Thoracic aorta (tissue), 2 donors: ENCODE measurements at regions not wholly inside any gene's neighbourhood (a gene's known extent, or its start where the extent isn't known, plus 50 kb on each side); places are given as distances from the start of the nearest gene placed in this dataset.

Experiments used
- ATAC-seq: fragments of 150-250 bp; one replicate; pipeline ENCODE4 v1.8.0; 2017; ENCODE audit warnings: low read depth; ENCODE audit not compliant: insufficient number of reproducible peaks, low FRiP score
- DNase-seq: peaks from one replicate; pipeline ENCODE4 v3.0.0-alpha.2; 2020; ENCODE audit warnings: low spot score
- H3K27ac ChIP-seq, 2 donors: fragments of 200-600 bp; sonication (generic); 1 replicate in 1 of 2; 2 replicates in 1 of 2; pipeline ENCODE4 v1.5.1; 2016; ENCODE audit warnings: mild to moderate bottlenecking in 2 of 2, moderate library complexity in 2 of 2
- H3K27me3 ChIP-seq: fragments of 200-600 bp; sonication (generic); replicated peaks from 2 replicates; pipeline ENCODE4 v1.6.0; 2016; ENCODE audit warnings: mild to moderate bottlenecking; ENCODE audit not compliant: insufficient read depth
- H3K36me3 ChIP-seq: fragments of 200-600 bp; sonication (generic); one replicate; pipeline ENCODE4 v1.5.1; 2016
- H3K4me1 ChIP-seq, 2 donors: fragments of 200-600 bp; sonication (generic); 1 replicate in 1 of 2; 2 replicates in 1 of 2; pipeline versions ENCODE4 v1.5.1 to v1.6.0; 2016; ENCODE audit warnings: low read depth in 2 of 2, mild to moderate bottlenecking in 1 of 2; ENCODE audit not compliant: control insufficient read depth in 1 of 2
- H3K4me3 ChIP-seq: fragments of 200-600 bp; sonication (generic); 2 replicates; pipeline ENCODE4 v1.5.1; 2016; ENCODE audit warnings: mild to moderate bottlenecking
- H3K9me3 ChIP-seq: fragments of 200-600 bp; sonication (generic); 2 replicates; pipeline ENCODE4 v1.5.1; 2016
- TF ChIP-seq, protein P1 (sequence below): fragments of 200-600 bp; sonication (generic); IDR thresholded peaks from one replicate; pipeline ENCODE4 v1.5.1; 2019; ENCODE audit warnings: antibody characterized with exemption

- no peaks in the 10 kb centered on the region for H3K36me3 ChIP-seq
- TF ChIP-seq, protein P1, sequence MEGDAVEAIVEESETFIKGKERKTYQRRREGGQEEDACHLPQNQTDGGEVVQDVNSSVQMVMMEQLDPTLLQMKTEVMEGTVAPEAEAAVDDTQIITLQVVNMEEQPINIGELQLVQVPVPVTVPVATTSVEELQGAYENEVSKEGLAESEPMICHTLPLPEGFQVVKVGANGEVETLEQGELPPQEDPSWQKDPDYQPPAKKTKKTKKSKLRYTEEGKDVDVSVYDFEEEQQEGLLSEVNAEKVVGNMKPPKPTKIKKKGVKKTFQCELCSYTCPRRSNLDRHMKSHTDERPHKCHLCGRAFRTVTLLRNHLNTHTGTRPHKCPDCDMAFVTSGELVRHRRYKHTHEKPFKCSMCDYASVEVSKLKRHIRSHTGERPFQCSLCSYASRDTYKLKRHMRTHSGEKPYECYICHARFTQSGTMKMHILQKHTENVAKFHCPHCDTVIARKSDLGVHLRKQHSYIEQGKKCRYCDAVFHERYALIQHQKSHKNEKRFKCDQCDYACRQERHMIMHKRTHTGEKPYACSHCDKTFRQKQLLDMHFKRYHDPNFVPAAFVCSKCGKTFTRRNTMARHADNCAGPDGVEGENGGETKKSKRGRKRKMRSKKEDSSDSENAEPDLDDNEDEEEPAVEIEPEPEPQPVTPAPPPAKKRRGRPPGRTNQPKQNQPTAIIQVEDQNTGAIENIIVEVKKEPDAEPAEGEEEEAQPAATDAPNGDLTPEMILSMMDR = no peak
- no peaks in the 10 kb centered on the region for H3K4me1 ChIP-seq
- no peak overlapping the region for H3K4me3 ChIP-seq
- H3K27me3 ChIP-seq = no peaks in the 10 kb centered on the region
- DNase-seq (no peak), ATAC-seq (no peak)
- no peaks in the 10 kb centered on the region for H3K9me3 ChIP-seq
- H3K27ac ChIP-seq = no peak overlapping the region
These were observed 796.2 kb upstream of the EPHA7 start for GRCh38 chr6:94215552-94215951.

- Histone ChIP-seq H3K27me3 (no peaks in the 10 kb centered on the region), H3K36me3 (no peaks in the 10 kb centered on the region), H3K27ac (no peak overlapping the region), H3K9me3 (no peaks in the 10 kb centered on the region), H3K4me3 (no peak overlapping the region), H3K4me1 (no peaks in the 10 kb centered on the region)
- TF ChIP-seq, protein P1 = no peak
- DNase-seq = no peak
- no peak for ATAC-seq
These were observed 793.9 kb upstream of the EPHA7 start for GRCh38 chr6:94213226-94213625.

DNA sequence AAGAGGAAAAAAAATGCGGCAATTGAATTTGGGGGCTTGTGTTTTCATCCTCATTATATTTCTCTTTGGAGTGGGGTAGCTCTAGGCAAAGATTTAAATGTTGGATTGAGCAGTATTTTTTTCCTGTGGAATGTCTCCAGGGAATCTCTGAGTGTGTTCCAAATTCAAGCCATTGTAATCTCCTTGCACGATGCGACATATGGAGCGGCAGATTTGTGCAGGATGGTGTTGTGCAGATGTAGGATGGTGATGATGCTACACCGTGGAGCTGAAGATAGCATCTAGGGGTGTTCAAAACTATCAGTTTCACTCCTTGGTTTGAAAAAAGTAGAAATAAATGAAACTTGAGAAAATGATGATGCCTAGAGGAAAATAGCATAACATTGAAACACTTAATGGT, 777.5 kb upstream of the EPHA7 start:
- no peaks in the 10 kb centered on the region for H3K9me3 ChIP-seq
- ATAC-seq (no peak), DNase-seq (no peak)
- H3K4me1 ChIP-seq = no peaks in the 10 kb centered on the region
- no peaks in the 10 kb centered on the region for H3K27me3 ChIP-seq
- no peak overlapping the region for H3K27ac ChIP-seq
- no peaks in the 10 kb centered on the region for H3K36me3 ChIP-seq
- TF ChIP-seq, protein P1 = no peak
- H3K4me3 ChIP-seq = no peak overlapping the region

- Histone ChIP-seq H3K36me3 (no peaks in the 10 kb centered on the region), H3K9me3 (no peaks in the 10 kb centered on the region), H3K27ac (no peak overlapping the region), H3K4me3 (no peak overlapping the region), H3K27me3 (no peaks in the 10 kb centered on the region), H3K4me1 (no peaks in the 10 kb centered on the region)
- no peak for ATAC-seq
- TF ChIP-seq, protein P1 = no peak
- DNase-seq = no peak
These were observed 770.7 kb upstream of the EPHA7 start for GRCh38 chr6:94190030-94190429.

DNA sequence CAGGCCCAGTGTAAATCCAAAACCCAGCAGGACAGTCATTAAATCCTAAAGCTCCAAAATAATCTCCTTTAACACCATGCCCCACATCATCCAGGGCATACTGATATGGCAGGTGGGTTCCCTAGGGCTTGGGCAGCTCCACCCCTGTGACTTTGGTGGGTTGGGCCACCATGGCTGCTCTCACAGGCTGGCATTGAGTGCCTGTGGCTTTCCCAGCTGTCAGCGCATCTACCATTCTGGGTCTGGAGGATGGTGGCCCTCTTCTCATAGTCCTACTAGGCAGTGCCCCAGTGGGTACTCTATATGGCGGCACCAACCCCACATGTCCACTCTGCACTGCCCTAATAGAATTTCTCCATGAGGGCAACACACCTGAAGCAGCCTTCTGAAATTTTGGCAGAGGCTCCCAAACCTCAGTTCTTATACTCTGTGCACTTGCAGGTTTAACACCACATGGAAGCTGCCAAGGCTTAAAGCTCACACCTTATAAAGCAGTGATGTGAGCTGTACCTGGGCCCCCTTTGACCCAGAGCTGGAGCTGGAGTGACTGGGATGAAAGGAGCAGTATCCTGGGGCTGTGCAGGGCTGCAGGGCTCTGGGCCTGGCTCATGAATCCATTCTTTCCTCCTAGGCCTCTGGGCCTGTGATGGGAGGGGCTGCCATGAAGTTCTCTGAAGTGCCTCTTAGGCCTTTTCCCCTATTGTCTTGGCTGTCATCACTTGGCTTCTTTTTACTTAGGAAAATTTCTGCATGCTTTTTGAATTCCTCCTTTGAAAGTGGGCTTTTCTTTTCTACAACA, 765.5 kb upstream of the EPHA7 start:
- Histone ChIP-seq H3K36me3 (no peaks in the 10 kb centered on the region), H3K4me1 (no peaks in the 10 kb centered on the region), H3K4me3 (no peak overlapping the region), H3K27me3 (no peaks in the 10 kb centered on the region), H3K9me3 (no peaks in the 10 kb centered on the region), H3K27ac (no peak overlapping the region)
- DNase-seq (no peak), ATAC-seq (no peak)
- TF ChIP-seq, protein P1 = no peak
